Caco-2 (cell line): ENCODE measurements at regions not wholly inside any gene's neighbourhood (a gene's known extent, or its start where the extent isn't known, plus 50 kb on each side); places are given as distances from the start of the nearest gene placed in this dataset.

Experiments used
- BruUV-seq: library from RNA; stranded (reverse); fragments of 400-500 nt; replicated peaks from 2 replicates; lab custom pipeline; 2021; lab: Mats Ljungman, UMichigan
- CTCF ChIA-PET: fragments of 300-600 bp; sonication (Branson Sonifier 250); formaldehyde crosslinking; loops from one replicate; lab custom pipeline; 2022; ENCODE audit warnings: antibody characterized with exemption; lab: Charles Lee
- POLR2A ChIA-PET: fragments of 300-600 bp; sonication (Branson Sonifier 250); formaldehyde crosslinking; loops from one replicate; lab custom pipeline; 2022; ENCODE audit warnings: antibody characterized with exemption; lab: Charles Lee
- DNase-seq, 2 experiments: peaks; one replicate each; pipeline versions ENCODE4 v3.0.0 to v3.0.0-alpha.2; 2020 to 2022
- H3K27me3 ChIP-seq: replicated peaks from 2 replicates; pipeline ENCODE4 v1.6.0; 2011; ENCODE audit warnings: low read length; ENCODE audit not compliant: control insufficient read depth, insufficient read depth
- H3K36me3 ChIP-seq: 2 replicates; pipeline ENCODE4 v1.5.1; 2011; ENCODE audit warnings: low read length; ENCODE audit not compliant: control insufficient read depth, insufficient read depth
- H3K4me1 ChIP-seq: fragments of 250-450 bp; sonication (Bioruptor Pico); 2 replicates; pipeline ENCODE4 v1.5.1; 2020; ENCODE audit warnings: mild to moderate bottlenecking
- H3K4me3 ChIP-seq: 2 replicates; pipeline ENCODE4 v1.5.1; 2011; ENCODE audit warnings: low read depth, mild to moderate bottlenecking, control low read depth, low read length
- H3K9me3 ChIP-seq: fragments of 250-450 bp; sonication (Bioruptor Pico); 2 replicates; pipeline ENCODE4 v1.5.1; 2020; ENCODE audit warnings: mild to moderate bottlenecking, moderate library complexity
- H3K27ac Mint-ChIP-seq: one replicate; pipeline ENCODE4 v1.8.0; 2022; ENCODE audit warnings: mixed read lengths; ENCODE audit not compliant: unreplicated experiment
- H3K27me3 Mint-ChIP-seq: one replicate; pipeline ENCODE4 v1.8.0; 2022; ENCODE audit warnings: mixed read lengths; ENCODE audit not compliant: insufficient read depth, unreplicated experiment
- H3K36me3 Mint-ChIP-seq: one replicate; pipeline ENCODE4 v1.8.0; 2022; ENCODE audit warnings: mild to moderate bottlenecking, mixed read lengths; ENCODE audit not compliant: insufficient read depth, unreplicated experiment
- H3K4me1 Mint-ChIP-seq: one replicate; pipeline ENCODE4 v1.8.0; 2022; ENCODE audit warnings: low read depth, mixed read lengths; ENCODE audit not compliant: unreplicated experiment
- H3K4me3 Mint-ChIP-seq: one replicate; pipeline ENCODE4 v1.8.0; 2022; ENCODE audit warnings: mild to moderate bottlenecking, moderate library complexity, mixed read lengths; ENCODE audit not compliant: unreplicated experiment
- H3K9me3 Mint-ChIP-seq: one replicate; pipeline ENCODE4 v1.8.0; 2022; ENCODE audit warnings: mixed read lengths; ENCODE audit not compliant: unreplicated experiment
- intact Hi-C: fragments of 100-400 bp; cut with micrococcal nuclease; formaldehyde crosslinking; loops from one replicate; pipeline ENCODE4 v1.10.0; 2022; ENCODE audit not compliant: unreplicated experiment
- TF ChIP-seq, protein P1 (sequence below), 2 experiments: fragments of 200-600 bp in 1 of 2; IDR thresholded peaks; 1 replicate in 1 of 2; 2 replicates in 1 of 2; pipeline versions ENCODE4 v1.5.1 to v1.8.0; 2011 to 2022; ENCODE audit warnings: antibody characterized with exemption in 1 of 2, control low read depth in 1 of 2, inconsistent platforms in 1 of 2, low read depth in 1 of 2, low read length in 1 of 2, mild to moderate bottlenecking in 1 of 2, moderate library complexity in 1 of 2; ENCODE audit not compliant: insufficient read depth in 1 of 2, severe bottlenecking in 1 of 2, unreplicated experiment in 1 of 2

DNA sequence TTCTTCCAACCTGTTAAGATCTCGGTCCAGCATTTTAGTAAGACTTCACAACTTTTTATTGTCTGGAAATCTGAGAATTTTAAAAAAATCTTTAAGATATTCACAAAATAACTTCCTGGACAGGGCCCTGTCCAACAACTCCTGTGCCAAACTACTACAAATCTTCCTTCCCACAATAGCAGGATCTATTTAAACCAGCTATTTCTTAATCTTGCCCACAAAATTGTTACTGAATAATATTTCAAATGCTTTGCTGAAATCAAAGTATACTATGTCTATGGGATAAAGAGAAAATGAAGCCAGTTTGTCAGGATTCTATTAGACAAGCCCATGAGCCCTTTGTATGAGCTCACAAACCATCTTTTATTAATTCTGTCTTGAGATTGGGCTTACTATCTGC lies 104.1 kb upstream of the DDIT4L start:
- Mint-ChIP-seq H3K27me3 (no peaks in the 10 kb centered on the region), H3K36me3 (no peaks in the 10 kb centered on the region), H3K9me3 (no peaks in the 10 kb centered on the region), H3K27ac (no peak overlapping the region), H3K4me1 (no peaks in the 10 kb centered on the region), H3K4me3 (no peak overlapping the region)
- BruUV-seq: no TSS peak
- Histone ChIP-seq H3K9me3 (no peaks in the 10 kb centered on the region), H3K4me3 (no peak overlapping the region), H3K36me3 (no peaks in the 10 kb centered on the region), H3K27me3 (no peaks in the 10 kb centered on the region), H3K4me1 (no peaks in the 10 kb centered on the region)
- DNase-seq: no peak
- ChIA-PET CTCF (no interaction called here), POLR2A (no interaction called here)
- intact Hi-C loops: no loop called here
- TF ChIP-seq, protein P1, sequence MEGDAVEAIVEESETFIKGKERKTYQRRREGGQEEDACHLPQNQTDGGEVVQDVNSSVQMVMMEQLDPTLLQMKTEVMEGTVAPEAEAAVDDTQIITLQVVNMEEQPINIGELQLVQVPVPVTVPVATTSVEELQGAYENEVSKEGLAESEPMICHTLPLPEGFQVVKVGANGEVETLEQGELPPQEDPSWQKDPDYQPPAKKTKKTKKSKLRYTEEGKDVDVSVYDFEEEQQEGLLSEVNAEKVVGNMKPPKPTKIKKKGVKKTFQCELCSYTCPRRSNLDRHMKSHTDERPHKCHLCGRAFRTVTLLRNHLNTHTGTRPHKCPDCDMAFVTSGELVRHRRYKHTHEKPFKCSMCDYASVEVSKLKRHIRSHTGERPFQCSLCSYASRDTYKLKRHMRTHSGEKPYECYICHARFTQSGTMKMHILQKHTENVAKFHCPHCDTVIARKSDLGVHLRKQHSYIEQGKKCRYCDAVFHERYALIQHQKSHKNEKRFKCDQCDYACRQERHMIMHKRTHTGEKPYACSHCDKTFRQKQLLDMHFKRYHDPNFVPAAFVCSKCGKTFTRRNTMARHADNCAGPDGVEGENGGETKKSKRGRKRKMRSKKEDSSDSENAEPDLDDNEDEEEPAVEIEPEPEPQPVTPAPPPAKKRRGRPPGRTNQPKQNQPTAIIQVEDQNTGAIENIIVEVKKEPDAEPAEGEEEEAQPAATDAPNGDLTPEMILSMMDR (IDR thresholded peaks at IDR 0.05; ENCODE audit: insufficient read depth in 1 of 2, low read depth in 1 of 2, low read length in 1 of 2, severe bottlenecking in 1 of 2, unreplicated experiment in 1 of 2): no peak

DNA sequence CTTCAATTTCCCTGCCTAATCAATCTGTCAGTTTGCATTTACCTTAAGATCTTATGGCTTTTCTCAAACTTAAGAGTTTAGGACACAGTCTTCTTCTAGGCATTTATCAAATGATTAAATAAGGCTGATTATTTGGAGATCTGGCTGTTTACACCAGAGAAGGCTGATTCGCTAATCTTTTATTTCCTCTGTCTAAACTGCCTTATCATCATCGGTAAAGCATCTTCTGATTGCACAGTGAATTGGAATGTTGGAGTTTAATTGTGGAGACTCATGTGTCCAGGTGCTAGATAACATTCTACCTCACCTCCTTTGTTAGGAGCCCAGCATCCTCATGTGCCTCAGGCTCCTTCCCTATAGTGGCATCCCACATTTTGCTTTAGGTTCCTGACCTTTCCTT lies 100.3 kb upstream of the DDIT4L start:
- ChIA-PET POLR2A (no interaction called here), CTCF (no interaction called here)
- no peaks in the 10 kb centered on the region for H3K27me3 Mint-ChIP-seq

DNA sequence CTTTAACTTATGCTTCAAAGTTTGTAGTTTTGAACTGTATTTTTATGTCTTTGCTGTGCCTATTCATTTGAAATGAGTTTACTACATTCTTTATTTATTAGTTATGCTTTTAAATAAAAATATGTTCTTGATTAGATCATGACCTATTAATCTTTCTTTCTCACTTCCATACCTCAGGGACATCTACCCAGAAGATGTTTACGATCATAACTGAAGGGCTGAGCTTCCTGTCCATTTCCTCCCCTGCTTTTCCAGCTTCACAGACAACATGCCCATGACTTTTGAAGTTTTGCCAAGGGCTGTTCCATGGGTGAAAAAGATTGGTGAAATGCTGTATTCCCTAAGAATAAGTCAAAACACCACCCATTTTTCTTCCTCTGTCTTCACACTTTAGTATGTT lies 99.7 kb upstream of the DDIT4L start:
- no peak overlapping the region for H3K27ac Mint-ChIP-seq
- POLR2A ChIA-PET: no interaction called here

More for the DNA sequence above, 100.3 kb upstream of the DDIT4L start:
- H3K27ac Mint-ChIP-seq: no peak overlapping the region
- intact Hi-C loops: no loop called here
- no TSS peak for BruUV-seq
- no peak for DNase-seq
- Histone ChIP-seq H3K36me3 (no peaks in the 10 kb centered on the region), H3K4me1 (no peaks in the 10 kb centered on the region), H3K27me3 (no peaks in the 10 kb centered on the region), H3K4me3 (no peak overlapping the region), H3K9me3 (no peaks in the 10 kb centered on the region)
- TF ChIP-seq, protein P1 (IDR thresholded peaks at IDR 0.05; ENCODE audit: insufficient read depth in 1 of 2, low read depth in 1 of 2, low read length in 1 of 2, severe bottlenecking in 1 of 2, unreplicated experiment in 1 of 2): no peak
- H3K9me3 Mint-ChIP-seq: no peaks in the 10 kb centered on the region
- H3K4me3 Mint-ChIP-seq: no peak overlapping the region
- no peaks in the 10 kb centered on the region for H3K36me3 Mint-ChIP-seq
- H3K4me1 Mint-ChIP-seq: no peaks in the 10 kb centered on the region

More for the DNA sequence above, 99.7 kb upstream of the DDIT4L start:
- intact Hi-C loops: no loop called here
- H3K4me1 Mint-ChIP-seq: no peaks in the 10 kb centered on the region
- H3K36me3 Mint-ChIP-seq: no peaks in the 10 kb centered on the region
- H3K27me3 ChIP-seq: no peaks in the 10 kb centered on the region
- CTCF ChIA-PET: no interaction called here
- DNase-seq: no peak
- no peak overlapping the region for H3K4me3 Mint-ChIP-seq
- BruUV-seq: no TSS peak
- H3K27me3 Mint-ChIP-seq: no peaks in the 10 kb centered on the region
- H3K4me1 ChIP-seq: no peaks in the 10 kb centered on the region
- H3K9me3 Mint-ChIP-seq: no peaks in the 10 kb centered on the region
- H3K4me3 ChIP-seq: no peak overlapping the region
- TF ChIP-seq, protein P1 (IDR thresholded peaks at IDR 0.05; ENCODE audit: insufficient read depth in 1 of 2, low read depth in 1 of 2, low read length in 1 of 2, severe bottlenecking in 1 of 2, unreplicated experiment in 1 of 2): no peak
- H3K36me3 ChIP-seq: no peaks in the 10 kb centered on the region
- no peaks in the 10 kb centered on the region for H3K9me3 ChIP-seq
